ENCODE measurements at regions not wholly inside any gene's neighbourhood (a gene's known extent, or its start where the extent isn't known, plus 50 kb on each side); places are given as distances from the start of the nearest gene placed in this dataset.

DNA sequence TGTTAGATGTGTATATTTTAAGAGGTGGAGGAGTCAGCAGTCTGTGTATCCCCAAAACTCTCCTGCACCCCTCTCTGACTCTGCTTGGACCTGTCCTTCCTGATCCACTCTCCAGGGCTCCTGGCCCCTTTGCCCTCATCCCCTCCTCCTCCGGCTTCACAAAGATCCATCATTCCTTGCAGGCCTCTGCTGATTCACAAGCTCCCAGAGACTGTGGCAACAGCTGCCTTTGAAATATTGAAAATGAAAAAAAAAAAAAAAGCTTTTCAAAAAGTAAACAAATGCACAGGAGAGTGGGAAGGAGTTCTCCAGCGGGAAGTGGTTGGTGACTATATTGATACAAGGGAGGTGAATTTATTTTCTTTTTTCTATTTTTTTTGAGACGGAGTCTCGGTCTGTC is 330.2 kb upstream of the SULF2 start:
- Histone ChIP-seq H3K36me3 (ENCODE audit: control insufficient read depth, insufficient read depth, low read length) (no peaks in the 10 kb centered on the region), H3K9me3 (ENCODE audit: control insufficient read depth, insufficient read depth, low read depth, low read length) (no peaks in the 10 kb centered on the region)

DNA sequence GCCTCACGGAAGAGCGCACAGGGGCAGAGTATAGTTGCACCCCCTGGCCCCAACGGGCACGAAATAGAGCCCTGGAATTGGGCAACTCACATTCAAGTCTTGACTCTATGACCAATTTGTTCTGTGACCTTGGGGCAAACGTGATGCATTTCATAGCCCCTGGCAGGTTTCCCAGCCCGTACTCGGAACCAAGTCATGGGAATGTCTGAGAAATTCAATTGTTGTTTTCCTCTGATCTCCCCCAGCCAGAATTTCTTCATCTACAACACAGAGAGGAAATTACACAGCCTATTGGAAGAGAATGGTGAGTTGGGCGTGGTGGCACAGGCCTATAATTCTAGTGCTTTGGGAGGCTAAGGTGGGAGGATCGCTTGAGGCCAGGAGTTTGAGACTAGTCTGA is 322.3 kb upstream of the SULF2 start:
- no peaks in the 10 kb centered on the region for H3K27me3 ChIP-seq (ENCODE audit: control insufficient read depth, insufficient read depth, low read length)
- H3K36me3 ChIP-seq (ENCODE audit: control insufficient read depth, insufficient read depth, low read length), result no peaks in the 10 kb centered on the region
- H3K4me1 ChIP-seq (ENCODE audit: control insufficient read depth, insufficient read depth, low read length), result no peaks in the 10 kb centered on the region
- H3K9ac ChIP-seq (ENCODE audit: low read length), result no peak overlapping the region
- no peak overlapping the region for H3K4me3 ChIP-seq (ENCODE audit: low read depth, low read length)
- H3K27ac ChIP-seq (ENCODE audit: low read depth, low read length), result no peak overlapping the region
- H3K9me3 ChIP-seq (ENCODE audit: control insufficient read depth, insufficient read depth, low read depth, low read length), result peaks cover 26% of the 10 kb centered on the region

More for the DNA sequence above, 330.2 kb upstream of the SULF2 start:
- H3K27me3 ChIP-seq (ENCODE audit: control insufficient read depth, insufficient read depth, low read length), result no peaks in the 10 kb centered on the region
- H3K9ac ChIP-seq (ENCODE audit: low read length), result no peak overlapping the region
- H3K4me1 ChIP-seq (ENCODE audit: control insufficient read depth, insufficient read depth, low read length), result no peaks in the 10 kb centered on the region
- no peak overlapping the region for H3K4me3 ChIP-seq (ENCODE audit: low read depth, low read length)
- no peak overlapping the region for H3K27ac ChIP-seq (ENCODE audit: low read depth, low read length)

DNA sequence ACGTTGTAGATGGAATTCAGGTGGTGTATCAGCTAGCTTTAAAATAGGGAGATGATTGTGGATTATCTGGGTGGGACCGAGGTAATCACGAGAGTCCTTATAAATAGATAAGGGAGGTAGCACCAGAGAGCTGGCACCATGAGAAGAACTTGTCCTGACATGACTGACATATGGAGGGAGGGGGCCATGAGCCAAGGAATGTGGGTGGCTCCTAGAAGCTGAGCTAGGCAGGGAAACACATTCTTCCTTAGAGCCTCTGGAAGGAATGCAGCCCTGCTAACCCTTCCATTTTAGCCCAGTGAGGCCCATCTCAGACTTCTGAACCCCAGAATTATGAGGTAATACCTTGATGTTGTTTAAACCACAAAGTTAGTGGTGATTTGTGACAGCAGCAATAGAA is 321.1 kb upstream of the SULF2 start:
- no peak overlapping the region for H3K9ac ChIP-seq (ENCODE audit: low read length)
- H3K9me3 ChIP-seq (ENCODE audit: control insufficient read depth, insufficient read depth, low read depth, low read length), result peaks cover 26% of the 10 kb centered on the region

DNA sequence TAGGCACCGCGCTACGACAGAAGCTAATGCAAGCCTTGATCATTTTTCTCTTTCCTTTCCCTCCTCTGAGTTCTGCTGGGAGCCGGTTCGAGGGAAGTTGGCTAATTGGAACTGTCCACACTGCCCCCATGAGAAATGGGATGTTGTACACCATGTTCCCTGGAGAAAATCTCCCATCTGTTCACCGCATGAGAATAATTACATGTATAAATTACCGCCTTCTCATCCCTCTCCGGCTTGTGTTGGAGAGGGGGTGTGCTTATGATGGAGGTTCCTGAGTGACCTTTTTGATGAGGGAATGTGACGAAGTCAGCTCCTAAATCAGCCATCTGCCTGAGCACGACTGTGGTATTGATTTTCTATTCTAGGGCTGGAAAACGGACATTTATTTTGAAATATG is 320.2 kb upstream of the SULF2 start:
- H3K4me1 ChIP-seq (ENCODE audit: control insufficient read depth, insufficient read depth, low read length), result no peaks in the 10 kb centered on the region
- H3K9ac ChIP-seq (ENCODE audit: low read length), result no peak overlapping the region
- H3K4me3 ChIP-seq (ENCODE audit: low read depth, low read length), result no peak overlapping the region
- no peaks in the 10 kb centered on the region for H3K27me3 ChIP-seq (ENCODE audit: control insufficient read depth, insufficient read depth, low read length)
- peaks cover 26% of the 10 kb centered on the region for H3K9me3 ChIP-seq (ENCODE audit: control insufficient read depth, insufficient read depth, low read depth, low read length)
- H3K27ac ChIP-seq (ENCODE audit: low read depth, low read length), result no peak overlapping the region
- no peaks in the 10 kb centered on the region for H3K36me3 ChIP-seq (ENCODE audit: control insufficient read depth, insufficient read depth, low read length)

More for the DNA sequence above, 321.1 kb upstream of the SULF2 start:
- no peak overlapping the region for H3K4me3 ChIP-seq (ENCODE audit: low read depth, low read length)
- no peaks in the 10 kb centered on the region for H3K27me3 ChIP-seq (ENCODE audit: control insufficient read depth, insufficient read depth, low read length)
- no peak overlapping the region for H3K27ac ChIP-seq (ENCODE audit: low read depth, low read length)
- no peaks in the 10 kb centered on the region for H3K4me1 ChIP-seq (ENCODE audit: control insufficient read depth, insufficient read depth, low read length)
- no peaks in the 10 kb centered on the region for H3K36me3 ChIP-seq (ENCODE audit: control insufficient read depth, insufficient read depth, low read length)

DNA sequence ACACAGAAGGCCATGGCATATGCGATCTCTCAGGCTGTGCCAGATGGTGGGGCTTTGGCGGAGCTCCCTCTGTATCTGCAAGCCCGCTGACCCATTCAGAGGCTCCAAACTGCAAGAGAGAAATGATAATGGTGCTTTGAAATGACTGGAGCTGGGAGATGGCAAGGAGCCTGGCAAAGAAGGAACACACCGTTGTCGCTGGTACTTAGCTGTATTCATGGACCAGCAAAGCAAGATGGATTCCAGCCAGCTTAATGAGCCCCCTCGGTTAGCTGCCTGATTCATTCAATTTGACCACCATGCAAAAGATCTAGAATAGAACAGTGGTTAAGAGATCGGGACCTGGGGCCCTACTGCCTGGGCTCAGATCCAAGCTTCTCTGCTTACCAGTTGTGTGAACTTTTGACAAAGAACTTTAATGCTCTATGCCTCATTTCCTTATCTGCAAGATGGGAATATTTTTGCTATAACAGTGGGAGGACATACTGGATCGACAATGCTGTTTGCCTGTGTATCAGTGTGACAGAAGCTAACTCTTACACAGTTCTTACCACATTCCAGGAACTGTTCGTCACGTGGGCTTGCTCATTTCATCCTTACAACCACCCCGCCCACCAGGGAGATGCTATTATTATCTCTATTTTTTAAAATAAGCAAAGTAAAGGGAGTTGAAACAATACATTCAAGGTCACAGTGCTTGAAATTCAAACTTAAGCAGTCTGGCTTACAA is 317.8 kb upstream of the SULF2 start:
- Histone ChIP-seq H3K27ac (ENCODE audit: low read depth, low read length) (no peak overlapping the region), H3K4me1 (ENCODE audit: control insufficient read depth, insufficient read depth, low read length) (peaks cover 4% of the 10 kb centered on the region; the same call in 1 of the 2 replicates), H3K9ac (ENCODE audit: low read length) (no peak overlapping the region), H3K9me3 (ENCODE audit: control insufficient read depth, insufficient read depth, low read depth, low read length) (peaks cover 25% of the 10 kb centered on the region), H3K27me3 (ENCODE audit: control insufficient read depth, insufficient read depth, low read length) (no peaks in the 10 kb centered on the region), H3K36me3 (ENCODE audit: control insufficient read depth, insufficient read depth, low read length) (no peaks in the 10 kb centered on the region), H3K4me3 (ENCODE audit: low read depth, low read length) (no peak overlapping the region)

DNA sequence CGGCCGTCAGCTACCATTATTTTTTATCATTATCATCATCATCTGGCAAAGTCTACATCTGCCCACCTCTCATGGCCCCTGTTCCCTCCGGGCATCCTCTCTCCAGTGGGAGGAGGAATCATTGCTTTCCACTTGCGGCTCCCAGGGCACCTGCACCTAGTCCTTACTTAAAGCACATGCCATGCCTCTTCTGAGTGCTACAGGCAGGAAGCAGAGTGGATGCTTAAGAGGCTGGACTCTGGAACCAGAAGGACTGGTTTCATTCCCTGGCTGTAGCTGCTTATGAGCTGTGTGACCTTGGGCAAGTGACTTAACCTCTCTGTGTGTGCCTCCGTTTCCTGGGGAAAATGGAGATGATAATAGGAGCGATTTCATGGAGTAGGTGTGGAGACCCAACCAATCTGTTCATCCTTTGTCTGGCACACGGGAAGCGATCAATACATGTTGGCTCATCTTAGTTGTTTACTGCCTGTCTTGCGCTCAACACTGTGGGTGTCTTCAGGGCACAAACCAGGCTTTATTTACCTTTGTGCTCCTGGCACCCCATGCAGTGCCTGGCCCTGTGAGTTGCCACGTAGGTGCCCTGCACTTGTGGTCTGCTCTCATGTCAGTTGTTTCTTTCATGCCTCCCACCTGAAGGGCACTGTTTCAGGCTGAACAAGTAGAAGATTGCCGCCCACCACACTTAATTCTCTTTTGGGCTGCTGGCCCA is 317.0 kb upstream of the SULF2 start:
- Histone ChIP-seq H3K4me1 (ENCODE audit: control insufficient read depth, insufficient read depth, low read length) (peaks cover 4% of the 10 kb centered on the region; the same call in 1 of the 2 replicates), H3K9ac (ENCODE audit: low read length) (no peak overlapping the region), H3K4me3 (ENCODE audit: low read depth, low read length) (no peak overlapping the region), H3K27ac (ENCODE audit: low read depth, low read length) (no peak overlapping the region), H3K27me3 (ENCODE audit: control insufficient read depth, insufficient read depth, low read length) (no peaks in the 10 kb centered on the region), H3K36me3 (ENCODE audit: control insufficient read depth, insufficient read depth, low read length) (no peaks in the 10 kb centered on the region), H3K9me3 (ENCODE audit: control insufficient read depth, insufficient read depth, low read depth, low read length) (peaks cover 23% of the 10 kb centered on the region)

DNA sequence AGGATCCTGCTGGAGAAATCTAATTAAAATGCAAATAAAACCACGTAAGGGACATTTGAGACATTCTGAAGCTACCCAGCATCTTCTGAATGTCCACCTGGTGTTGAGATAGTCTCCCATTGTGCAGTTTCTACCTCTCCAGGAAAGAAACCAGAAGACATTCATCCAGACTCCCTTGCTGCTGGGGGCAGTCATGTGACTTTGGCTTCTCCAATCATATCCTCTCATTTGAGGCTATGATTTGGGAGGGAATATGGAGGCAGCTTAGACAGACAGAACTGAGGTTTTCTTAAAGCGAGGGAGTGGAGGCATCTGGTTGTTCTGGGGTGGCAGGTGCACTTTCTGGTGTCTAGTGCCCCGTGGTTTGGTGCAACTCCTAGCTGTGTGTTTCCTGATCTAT is 315.2 kb upstream of the SULF2 start:
- Histone ChIP-seq H3K4me1 (ENCODE audit: control insufficient read depth, insufficient read depth, low read length) (peaks cover 4% of the 10 kb centered on the region; the same call in 1 of the 2 replicates), H3K9me3 (ENCODE audit: control insufficient read depth, insufficient read depth, low read depth, low read length) (peaks cover 10% of the 10 kb centered on the region), H3K27ac (ENCODE audit: low read depth, low read length) (no peak overlapping the region), H3K27me3 (ENCODE audit: control insufficient read depth, insufficient read depth, low read length) (no peaks in the 10 kb centered on the region), H3K9ac (ENCODE audit: low read length) (no peak overlapping the region), H3K36me3 (ENCODE audit: control insufficient read depth, insufficient read depth, low read length) (no peaks in the 10 kb centered on the region), H3K4me3 (ENCODE audit: low read depth, low read length) (no peak overlapping the region)

DNA sequence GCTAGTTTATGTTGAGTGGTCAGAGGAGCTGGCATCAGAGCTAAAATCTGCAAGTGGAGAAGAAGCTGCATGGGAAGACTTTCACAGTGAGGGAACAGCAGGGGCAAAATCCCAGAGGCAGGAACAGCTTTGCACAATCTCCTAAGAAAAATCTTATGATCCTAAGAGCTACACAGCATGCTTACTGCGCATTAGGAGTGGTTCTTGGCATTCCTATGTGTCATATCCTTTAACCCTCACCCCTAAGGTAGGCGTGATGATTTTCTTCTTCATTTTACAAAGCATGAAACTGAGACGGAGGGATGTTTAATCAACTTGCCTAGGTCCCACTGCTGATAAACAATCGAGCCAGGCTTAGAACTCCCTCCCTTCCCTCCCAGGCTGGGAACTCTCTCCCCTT is 313.6 kb upstream of the SULF2 start:
- no peaks in the 10 kb centered on the region for H3K36me3 ChIP-seq (ENCODE audit: control insufficient read depth, insufficient read depth, low read length)
- peaks cover 4% of the 10 kb centered on the region; the same call in 1 of the 2 replicates for H3K4me1 ChIP-seq (ENCODE audit: control insufficient read depth, insufficient read depth, low read length)
- H3K27me3 ChIP-seq (ENCODE audit: control insufficient read depth, insufficient read depth, low read length), result no peaks in the 10 kb centered on the region
- H3K9me3 ChIP-seq (ENCODE audit: control insufficient read depth, insufficient read depth, low read depth, low read length), result no peaks in the 10 kb centered on the region
- no peak overlapping the region for H3K9ac ChIP-seq (ENCODE audit: low read length)
- no peak overlapping the region for H3K4me3 ChIP-seq (ENCODE audit: low read depth, low read length)
- no peak overlapping the region for H3K27ac ChIP-seq (ENCODE audit: low read depth, low read length)

DNA sequence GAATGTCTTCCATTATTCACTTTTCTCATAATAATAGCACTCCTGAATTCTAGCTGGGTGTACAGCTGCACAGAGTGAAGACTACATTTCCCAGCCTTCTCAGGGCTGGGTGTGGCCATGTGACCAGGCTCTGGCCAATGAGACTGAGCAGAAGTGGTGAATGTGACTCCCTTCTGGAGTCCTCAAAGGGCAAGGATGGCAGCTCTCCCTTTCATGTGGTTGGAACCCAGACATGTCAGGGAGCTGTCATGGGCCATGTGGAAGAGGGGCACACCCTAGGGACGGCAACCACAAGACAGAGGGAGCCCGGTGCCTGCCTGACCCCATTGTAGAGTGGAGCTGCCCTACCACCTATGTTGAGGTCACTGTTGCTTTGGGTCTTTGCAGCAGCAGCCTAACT is 312.8 kb upstream of the SULF2 start:
- H3K9me3 ChIP-seq (ENCODE audit: control insufficient read depth, insufficient read depth, low read depth, low read length), result no peaks in the 10 kb centered on the region
- H3K4me3 ChIP-seq (ENCODE audit: low read depth, low read length), result no peak overlapping the region
- H3K27me3 ChIP-seq (ENCODE audit: control insufficient read depth, insufficient read depth, low read length), result no peaks in the 10 kb centered on the region
- peaks cover 4% of the 10 kb centered on the region; the same call in 1 of the 2 replicates for H3K4me1 ChIP-seq (ENCODE audit: control insufficient read depth, insufficient read depth, low read length)
- H3K27ac ChIP-seq (ENCODE audit: low read depth, low read length), result no peak overlapping the region
- no peak overlapping the region for H3K9ac ChIP-seq (ENCODE audit: low read length)
- no peaks in the 10 kb centered on the region for H3K36me3 ChIP-seq (ENCODE audit: control insufficient read depth, insufficient read depth, low read length)

DNA sequence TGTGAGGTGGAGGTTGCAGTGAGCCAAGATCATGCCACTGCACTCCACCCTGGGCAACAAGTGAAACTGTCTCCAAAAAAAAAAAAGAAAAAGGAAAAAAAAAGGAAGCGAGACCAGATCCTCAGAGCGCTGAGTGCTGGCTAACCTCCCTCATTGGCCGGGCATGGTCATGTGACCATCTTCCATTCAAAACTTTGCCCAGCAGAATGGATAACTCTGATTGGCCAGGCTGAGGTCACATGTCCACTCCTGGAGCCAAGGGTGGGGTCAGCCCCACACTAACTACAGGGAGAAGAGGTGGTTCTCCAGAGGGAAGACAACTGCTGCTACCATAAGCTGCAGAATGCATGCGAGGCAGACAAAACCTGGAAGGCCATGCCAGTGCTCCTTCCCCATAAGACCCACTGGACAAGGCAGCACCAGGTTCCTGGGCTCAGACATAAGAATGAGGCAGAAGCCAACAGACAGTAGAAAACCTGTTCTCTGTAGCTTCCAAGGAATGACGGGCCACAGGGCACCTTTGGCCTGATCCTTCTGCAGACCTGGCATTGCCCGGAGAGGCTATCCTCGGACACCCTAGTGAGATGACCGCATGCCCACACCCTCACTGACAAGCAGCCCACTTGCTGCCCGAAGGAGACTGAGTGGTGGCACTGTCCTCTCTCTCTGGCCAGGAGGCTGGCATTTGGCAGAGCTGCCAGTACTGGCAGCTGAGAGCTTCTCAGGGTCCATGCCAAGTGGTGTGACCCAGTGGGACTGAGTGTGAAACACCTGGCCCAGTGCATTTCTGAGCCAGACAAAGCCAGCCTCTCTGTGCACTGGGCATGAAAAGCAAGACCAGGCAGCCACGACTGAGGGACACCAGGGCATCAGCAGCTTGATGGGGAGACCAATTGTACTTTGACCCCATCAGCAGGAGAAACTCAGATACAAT is 311.9 kb upstream of the SULF2 start:
- Histone ChIP-seq H3K4me1 (ENCODE audit: control insufficient read depth, insufficient read depth, low read length) (peaks cover 4% of the 10 kb centered on the region; the same call in 1 of the 2 replicates), H3K27me3 (ENCODE audit: control insufficient read depth, insufficient read depth, low read length) (no peaks in the 10 kb centered on the region), H3K27ac (ENCODE audit: low read depth, low read length) (no peak overlapping the region), H3K4me3 (ENCODE audit: low read depth, low read length) (no peak overlapping the region), H3K9ac (ENCODE audit: low read length) (no peak overlapping the region), H3K36me3 (ENCODE audit: control insufficient read depth, insufficient read depth, low read length) (no peaks in the 10 kb centered on the region), H3K9me3 (ENCODE audit: control insufficient read depth, insufficient read depth, low read depth, low read length) (no peaks in the 10 kb centered on the region)
